ENCODE measurements at regions not wholly inside any gene's neighbourhood (a gene's known extent, or its start where the extent isn't known, plus 50 kb on each side); places are given as distances from the start of the nearest gene placed in this dataset.
"Not testable (repeated sequence)": the region's sequence is repeated elsewhere in the genome, so short reads cannot be mapped to it uniquely, and the experiment has no call there.

DNA sequence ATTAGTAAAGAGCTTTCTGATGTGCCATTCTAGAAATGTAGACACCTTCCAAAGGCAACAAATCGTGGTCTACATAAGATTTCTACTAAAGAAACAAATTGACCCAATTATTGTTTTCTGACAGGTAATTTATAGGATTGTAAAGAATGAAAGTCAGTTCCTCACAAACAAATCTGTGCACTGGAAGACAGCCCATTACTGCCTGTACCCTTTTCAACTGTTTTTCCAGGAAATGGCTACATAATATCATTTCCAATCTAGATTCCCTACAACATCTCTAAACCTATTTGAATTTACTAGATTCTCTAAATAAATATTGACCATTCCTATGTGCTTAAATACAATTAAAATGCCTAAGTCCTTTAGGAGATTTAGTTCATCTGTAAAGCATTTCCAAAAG lies 939.1 kb downstream of the FSCB start:
- TF ChIP-seq, protein P1, sequence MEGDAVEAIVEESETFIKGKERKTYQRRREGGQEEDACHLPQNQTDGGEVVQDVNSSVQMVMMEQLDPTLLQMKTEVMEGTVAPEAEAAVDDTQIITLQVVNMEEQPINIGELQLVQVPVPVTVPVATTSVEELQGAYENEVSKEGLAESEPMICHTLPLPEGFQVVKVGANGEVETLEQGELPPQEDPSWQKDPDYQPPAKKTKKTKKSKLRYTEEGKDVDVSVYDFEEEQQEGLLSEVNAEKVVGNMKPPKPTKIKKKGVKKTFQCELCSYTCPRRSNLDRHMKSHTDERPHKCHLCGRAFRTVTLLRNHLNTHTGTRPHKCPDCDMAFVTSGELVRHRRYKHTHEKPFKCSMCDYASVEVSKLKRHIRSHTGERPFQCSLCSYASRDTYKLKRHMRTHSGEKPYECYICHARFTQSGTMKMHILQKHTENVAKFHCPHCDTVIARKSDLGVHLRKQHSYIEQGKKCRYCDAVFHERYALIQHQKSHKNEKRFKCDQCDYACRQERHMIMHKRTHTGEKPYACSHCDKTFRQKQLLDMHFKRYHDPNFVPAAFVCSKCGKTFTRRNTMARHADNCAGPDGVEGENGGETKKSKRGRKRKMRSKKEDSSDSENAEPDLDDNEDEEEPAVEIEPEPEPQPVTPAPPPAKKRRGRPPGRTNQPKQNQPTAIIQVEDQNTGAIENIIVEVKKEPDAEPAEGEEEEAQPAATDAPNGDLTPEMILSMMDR (IDR thresholded peaks at IDR 0.05): no peak
- H3K36me3 ChIP-seq: no peaks in the 10 kb centered on the region
- intact Hi-C loops (cut with DNase I): no loop called here
- DNase-seq (no peak), ATAC-seq (no peak)
- H3K27me3 ChIP-seq: no peaks in the 10 kb centered on the region
- no peaks in the 10 kb centered on the region for H3K4me1 ChIP-seq
- H3K4me3 ChIP-seq: no peak overlapping the region
- no peaks in the 10 kb centered on the region for H3K9me3 ChIP-seq
- H3K27ac ChIP-seq: no peak overlapping the region

DNA sequence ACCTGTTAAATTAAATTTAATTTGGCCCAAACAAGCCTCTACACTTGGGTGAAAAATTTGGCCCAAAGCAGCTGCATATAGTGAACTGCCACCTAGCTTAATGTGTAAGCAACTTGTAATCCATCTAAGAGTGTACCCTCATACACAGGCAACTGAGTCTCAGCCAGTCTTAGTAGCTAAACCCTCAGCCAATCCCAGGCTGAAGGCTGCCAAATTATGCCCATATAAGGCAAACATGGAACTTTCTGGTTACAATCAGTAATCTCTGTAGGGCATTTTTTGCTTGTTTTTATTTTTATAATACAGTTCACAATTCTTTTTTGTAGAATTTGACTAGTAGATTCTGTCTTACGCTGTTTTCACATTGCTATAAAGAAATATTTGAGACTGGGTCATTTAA lies 958.7 kb downstream of the FSCB start:
- intact Hi-C loops (cut with DNase I): no loop called here
- Histone ChIP-seq H3K4me3 (no peak overlapping the region), H3K9me3 (no peaks in the 10 kb centered on the region), H3K27ac (no peak overlapping the region), H3K27me3 (no peaks in the 10 kb centered on the region), H3K4me1 (no peaks in the 10 kb centered on the region), H3K36me3 (no peaks in the 10 kb centered on the region)
- ATAC-seq (no peak), DNase-seq (no peak)
- TF ChIP-seq, protein P1 (IDR thresholded peaks at IDR 0.05): no peak

DNA sequence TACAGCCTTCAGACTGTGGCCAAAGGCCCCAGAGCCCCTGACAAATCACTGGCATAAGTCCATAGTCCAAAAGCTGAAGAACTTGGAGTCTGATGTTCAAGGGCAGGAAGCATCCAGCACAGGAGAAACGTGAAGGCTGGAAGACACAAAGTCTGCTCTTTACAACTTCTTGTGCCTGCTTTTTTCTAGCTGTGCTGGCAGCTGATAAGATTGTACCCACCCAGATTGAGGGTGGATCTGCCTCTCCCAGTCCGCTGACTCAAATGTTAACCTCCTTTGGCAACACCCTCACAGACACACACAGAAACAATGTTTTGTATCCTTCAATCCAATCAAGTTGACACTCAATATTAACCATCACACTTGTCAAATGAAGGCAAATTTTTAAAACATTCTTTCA lies 959.5 kb downstream of the FSCB start:
- H3K27ac ChIP-seq; ATAC-seq; H3K4me1 ChIP-seq; intact Hi-C loops (cut with DNase I); DNase-seq; H3K4me3 ChIP-seq; H3K9me3 ChIP-seq; H3K27me3 ChIP-seq; H3K36me3 ChIP-seq: not testable (repeated sequence)

DNA sequence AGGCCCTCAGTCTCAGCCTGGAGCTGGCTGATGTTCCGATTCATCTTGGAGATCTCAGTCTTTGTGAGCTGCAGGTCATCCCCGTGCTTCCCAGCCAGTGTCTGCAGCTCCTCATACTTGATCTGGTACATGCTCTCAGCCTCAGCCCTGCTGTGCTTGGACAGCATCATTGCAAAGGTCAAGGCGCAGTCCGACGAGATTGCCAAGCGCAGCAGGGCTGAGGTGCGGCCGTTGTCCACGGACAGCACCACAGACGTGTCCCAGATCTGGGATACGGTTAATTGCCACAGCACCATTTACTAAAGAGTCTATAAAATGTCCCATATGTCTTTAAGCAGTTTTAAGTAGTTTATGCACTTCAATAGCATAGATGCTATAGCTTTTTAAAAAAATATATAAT lies 965.7 kb downstream of the FSCB start:
- DNase-seq: no peak
- no peak overlapping the region for H3K4me3 ChIP-seq
- TF ChIP-seq, protein P1 (IDR thresholded peaks at IDR 0.05): no peak
- H3K9me3 ChIP-seq: peaks cover 0 to 3% of the 10 kb centered on the region in 2 donors
- intact Hi-C loops (cut with DNase I): no loop called here
- H3K27me3 ChIP-seq: no peaks in the 10 kb centered on the region
- ATAC-seq: no peak
- H3K27ac ChIP-seq: no peak overlapping the region
- no peaks in the 10 kb centered on the region for H3K4me1 ChIP-seq
- H3K36me3 ChIP-seq: no peaks in the 10 kb centered on the region

DNA sequence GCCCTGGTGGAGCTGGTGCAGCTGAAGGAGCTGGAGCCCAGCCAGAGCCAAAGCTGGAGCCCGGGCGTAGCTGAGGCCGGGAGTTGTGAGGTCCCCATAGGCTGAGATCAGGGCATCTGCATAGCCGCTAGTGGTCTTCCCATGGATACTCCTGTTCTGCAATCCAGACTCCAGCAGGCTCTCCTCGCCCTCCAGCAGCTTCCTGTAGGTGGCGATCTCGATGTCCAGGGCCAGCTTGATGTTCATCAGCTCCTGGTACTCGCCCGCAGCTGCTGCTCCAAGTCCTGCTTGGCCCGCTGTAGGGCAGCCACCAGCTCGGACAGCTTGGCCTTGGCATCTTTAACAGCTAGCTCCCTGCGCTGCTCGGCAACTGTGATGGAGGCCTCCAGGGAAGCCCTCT lies 966.1 kb downstream of the FSCB start:
- Histone ChIP-seq H3K27ac (no peak overlapping the region), H3K36me3 (no peaks in the 10 kb centered on the region), H3K4me3 (no peak overlapping the region), H3K27me3 (no peaks in the 10 kb centered on the region), H3K4me1 (no peaks in the 10 kb centered on the region), H3K9me3 (peaks cover 0 to 3% of the 10 kb centered on the region in 2 donors)
- ATAC-seq (no peak), DNase-seq (no peak)
- TF ChIP-seq, protein P1 (IDR thresholded peaks at IDR 0.05): no peak
- intact Hi-C loops (cut with DNase I): no loop called here

DNA sequence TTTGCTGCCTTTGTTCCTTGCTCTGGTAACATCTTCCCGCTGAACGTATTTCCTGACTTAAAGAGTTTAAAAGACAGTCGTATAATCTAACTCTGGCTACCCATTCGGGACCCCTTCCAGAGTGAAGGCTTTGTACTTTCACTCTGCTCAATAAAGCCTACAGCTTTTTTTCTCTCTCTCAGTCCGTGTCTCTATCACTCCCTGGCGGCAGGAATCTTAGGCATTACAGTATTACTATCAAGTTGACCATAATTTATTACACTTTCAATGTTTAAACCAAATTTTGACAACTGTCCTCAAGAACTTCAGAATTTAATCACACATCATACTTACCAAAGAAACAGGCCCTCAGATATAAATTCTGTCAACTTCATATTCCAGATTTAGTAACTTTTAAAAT lies 967.9 kb downstream of the FSCB start:
- intact Hi-C loops (cut with DNase I): no loop called here
- ATAC-seq (peak; percentile 78), DNase-seq (peak in 1 of 4 donors; percentile 51)
- Histone ChIP-seq H3K27me3 (no peaks in the 10 kb centered on the region), H3K4me1 (no peaks in the 10 kb centered on the region), H3K9me3 (peaks cover 0 to 9% of the 10 kb centered on the region in 2 donors), H3K36me3 (no peaks in the 10 kb centered on the region), H3K27ac (no peak overlapping the region), H3K4me3 (no peak overlapping the region)
- TF ChIP-seq, protein P1 (IDR thresholded peaks at IDR 0.05): peak in 1 of 2 donors; percentile 29
